ENCODE measurements at regions not wholly inside any gene's neighbourhood (a gene's known extent, or its start where the extent isn't known, plus 50 kb on each side); places are given as distances from the start of the nearest gene placed in this dataset.

GRCh38 chr4:54844911-54845310 is 187.2 kb downstream of the KIT start:
- TF ChIP-seq, protein P1, sequence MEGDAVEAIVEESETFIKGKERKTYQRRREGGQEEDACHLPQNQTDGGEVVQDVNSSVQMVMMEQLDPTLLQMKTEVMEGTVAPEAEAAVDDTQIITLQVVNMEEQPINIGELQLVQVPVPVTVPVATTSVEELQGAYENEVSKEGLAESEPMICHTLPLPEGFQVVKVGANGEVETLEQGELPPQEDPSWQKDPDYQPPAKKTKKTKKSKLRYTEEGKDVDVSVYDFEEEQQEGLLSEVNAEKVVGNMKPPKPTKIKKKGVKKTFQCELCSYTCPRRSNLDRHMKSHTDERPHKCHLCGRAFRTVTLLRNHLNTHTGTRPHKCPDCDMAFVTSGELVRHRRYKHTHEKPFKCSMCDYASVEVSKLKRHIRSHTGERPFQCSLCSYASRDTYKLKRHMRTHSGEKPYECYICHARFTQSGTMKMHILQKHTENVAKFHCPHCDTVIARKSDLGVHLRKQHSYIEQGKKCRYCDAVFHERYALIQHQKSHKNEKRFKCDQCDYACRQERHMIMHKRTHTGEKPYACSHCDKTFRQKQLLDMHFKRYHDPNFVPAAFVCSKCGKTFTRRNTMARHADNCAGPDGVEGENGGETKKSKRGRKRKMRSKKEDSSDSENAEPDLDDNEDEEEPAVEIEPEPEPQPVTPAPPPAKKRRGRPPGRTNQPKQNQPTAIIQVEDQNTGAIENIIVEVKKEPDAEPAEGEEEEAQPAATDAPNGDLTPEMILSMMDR (IDR thresholded peaks at IDR 0.05) = no peak

DNA sequence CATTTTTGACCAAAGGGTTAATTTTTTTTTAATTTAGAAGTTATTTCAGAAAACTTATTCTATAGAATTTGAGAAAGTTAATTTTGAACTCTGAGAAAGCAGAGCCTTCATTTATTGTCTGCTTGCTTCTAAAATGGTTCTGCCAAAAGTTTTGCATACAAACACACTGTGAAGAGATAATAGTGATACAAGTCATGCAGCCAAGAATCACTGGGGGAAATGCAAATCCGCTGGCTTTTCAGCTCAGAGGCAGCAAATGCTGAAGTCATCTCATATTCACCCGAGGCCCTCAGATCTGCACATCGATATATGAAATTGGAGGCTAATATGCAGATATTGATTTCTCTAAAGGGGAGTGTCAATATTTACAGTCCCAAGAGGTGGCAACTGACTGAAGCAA is 186.2 kb downstream of the KIT start:
- Histone ChIP-seq H3K27ac (no peak overlapping the region), H3K9ac (ENCODE audit: low read depth in 2 of 2, low read length in 2 of 2) (no peak overlapping the region), H3K9me3 (no peaks in the 10 kb centered on the region), H3K4me3 (no peak overlapping the region), H3K27me3 (no peaks in the 10 kb centered on the region), H3K36me3 (no peaks in the 10 kb centered on the region), H3K4me1 (no peaks in the 10 kb centered on the region)
- no peak for DNase-seq
- TF ChIP-seq, protein P1 (IDR thresholded peaks at IDR 0.05) = no peak
- intact Hi-C loops (cut with DNase I) = loop anchor here (10.0 kb wide), 1 partner anchor 459 kb away; no protein-coding TSS in a partner anchor

More at GRCh38 chr4:54844911-54845310, 187.2 kb downstream of the KIT start:
- Histone ChIP-seq H3K9me3 (no peaks in the 10 kb centered on the region), H3K36me3 (no peaks in the 10 kb centered on the region), H3K4me3 (no peak overlapping the region), H3K9ac (ENCODE audit: low read depth in 2 of 2, low read length in 2 of 2) (no peak overlapping the region), H3K27me3 (no peaks in the 10 kb centered on the region), H3K4me1 (no peaks in the 10 kb centered on the region), H3K27ac (no peak overlapping the region)
- DNase-seq = no peak
- intact Hi-C loops (cut with DNase I) = loop anchor here (10.0 kb wide), 1 partner anchor 460 kb away; no protein-coding TSS in a partner anchor

GRCh38 chr4:54843106-54843505 is 185.3 kb downstream of the KIT start:
- DNase-seq = no peak
- no peaks in the 10 kb centered on the region for H3K9me3 ChIP-seq
- no peak overlapping the region for H3K4me3 ChIP-seq
- TF ChIP-seq, protein P1 (IDR thresholded peaks at IDR 0.05) = no peak
- intact Hi-C loops (cut with DNase I) = loop anchor here (10.0 kb wide), 1 partner anchor 458 kb away; no protein-coding TSS in a partner anchor
- no peaks in the 10 kb centered on the region for H3K27me3 ChIP-seq
- no peak overlapping the region for H3K27ac ChIP-seq
- no peaks in the 10 kb centered on the region for H3K36me3 ChIP-seq
- no peak overlapping the region for H3K9ac ChIP-seq (ENCODE audit: low read depth in 2 of 2, low read length in 2 of 2)
- H3K4me1 ChIP-seq = no peaks in the 10 kb centered on the region

DNA sequence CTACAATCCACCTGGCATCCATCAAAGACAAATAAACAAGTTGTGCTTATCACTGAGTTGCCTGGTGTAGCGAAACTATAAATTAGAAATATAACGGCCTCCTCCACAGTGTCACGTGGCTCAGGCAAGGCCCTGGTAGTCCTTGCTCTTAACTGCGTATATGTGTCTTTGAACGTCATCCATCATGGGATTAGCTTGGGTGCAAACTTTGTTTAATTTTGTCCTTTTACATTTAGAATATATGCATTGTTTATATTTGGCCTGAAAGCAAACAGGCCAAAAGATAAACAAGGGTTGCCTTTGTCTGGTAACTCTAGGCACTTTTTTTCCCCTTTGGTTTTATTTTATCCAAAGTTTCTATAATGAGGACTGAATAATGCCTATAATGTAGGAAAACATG is 184.9 kb downstream of the KIT start:
- no peaks in the 10 kb centered on the region for H3K4me1 ChIP-seq
- no peaks in the 10 kb centered on the region for H3K27me3 ChIP-seq
- H3K27ac ChIP-seq = no peak overlapping the region
- intact Hi-C loops (cut with DNase I) = loop anchor here (10.0 kb wide), 1 partner anchor 458 kb away; no protein-coding TSS in a partner anchor
- TF ChIP-seq, protein P1 (IDR thresholded peaks at IDR 0.05) = no peak
- no peaks in the 10 kb centered on the region for H3K9me3 ChIP-seq
- no peak overlapping the region for H3K9ac ChIP-seq (ENCODE audit: low read depth in 2 of 2, low read length in 2 of 2)
- no peak overlapping the region for H3K4me3 ChIP-seq
- no peaks in the 10 kb centered on the region for H3K36me3 ChIP-seq
- no peak for DNase-seq

DNA sequence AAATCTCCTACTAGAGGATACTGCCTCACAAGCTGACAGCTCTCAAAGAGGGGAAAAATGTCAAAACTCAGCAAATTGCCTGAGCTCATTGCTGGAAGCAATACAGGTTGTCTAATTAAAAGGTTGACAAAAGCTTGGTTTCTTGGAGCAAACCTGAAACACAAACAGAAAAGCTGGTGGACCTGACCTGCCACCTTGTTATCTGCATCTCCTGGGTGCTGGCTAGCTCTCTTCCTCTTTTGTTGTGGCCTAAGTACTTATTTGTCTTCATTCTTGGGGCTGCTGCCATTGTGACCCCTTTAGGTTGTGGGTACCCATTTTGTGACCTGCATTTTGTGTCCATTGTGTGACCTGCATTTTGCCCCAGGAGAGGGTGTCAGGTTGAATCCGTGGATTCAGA is 184.5 kb downstream of the KIT start:
- H3K36me3 ChIP-seq = no peaks in the 10 kb centered on the region
- no peak overlapping the region for H3K27ac ChIP-seq
- H3K4me1 ChIP-seq = no peaks in the 10 kb centered on the region
- no peak for DNase-seq
- no peak overlapping the region for H3K4me3 ChIP-seq
- H3K9me3 ChIP-seq = no peaks in the 10 kb centered on the region
- H3K27me3 ChIP-seq = no peaks in the 10 kb centered on the region
- intact Hi-C loops (cut with DNase I) = loop anchor here (10.0 kb wide), 1 partner anchor 457 kb away; no protein-coding TSS in a partner anchor
- no peak overlapping the region for H3K9ac ChIP-seq (ENCODE audit: low read depth in 2 of 2, low read length in 2 of 2)
- TF ChIP-seq, protein P1 (IDR thresholded peaks at IDR 0.05) = no peak
